HuH-7.5 (cell line): ENCODE measurements at regions not wholly inside any gene's neighbourhood (a gene's known extent, or its start where the extent isn't known, plus 50 kb on each side); places are given as distances from the start of the nearest gene placed in this dataset.

Experiments
- DNase-seq: peaks from one replicate; pipeline ENCODE4 v3.0.0; 2011; ENCODE audit warnings: low spot score

- no peak for DNase-seq
Measured at GRCh38 chr9:7298123-7298522, 501.5 kb downstream of the DMAC1 start.

GRCh38 chr9:7297521-7297920, 502.1 kb downstream of the DMAC1 start:
- DNase-seq = no peak

- DNase-seq = no peak
Measured at GRCh38 chr9:7293091-7293490, 506.5 kb downstream of the DMAC1 start.

- DNase-seq = no peak
Measured at GRCh38 chr9:7289773-7290172, 509.8 kb downstream of the DMAC1 start.

GRCh38 chr9:7287986-7288385, 511.6 kb downstream of the DMAC1 start:
- DNase-seq = no peak

GRCh38 chr9:7287065-7287464, 512.5 kb downstream of the DMAC1 start:
- no peak for DNase-seq

- no peak for DNase-seq
Measured at GRCh38 chr9:7286101-7286500, 513.5 kb downstream of the DMAC1 start.

GRCh38 chr9:7285199-7285598, 514.4 kb downstream of the DMAC1 start:
- DNase-seq = no peak

- no peak for DNase-seq
Measured at GRCh38 chr9:7284517-7284916, 515.1 kb downstream of the DMAC1 start.

GRCh38 chr9:7284117-7284516, 515.5 kb downstream of the DMAC1 start:
- DNase-seq = no peak

GRCh38 chr9:7273575-7273974, 515.8 kb downstream of the KDM4C start:
- DNase-seq = peak; percentile 4

- DNase-seq = no peak
Measured at GRCh38 chr9:7266911-7267595, 509.3 kb downstream of the KDM4C start.

GRCh38 chr9:7265181-7265580, 507.4 kb downstream of the KDM4C start:
- DNase-seq = no peak

GRCh38 chr9:7259544-7260241, 501.9 kb downstream of the KDM4C start:
- no peak for DNase-seq

- DNase-seq = no peak
Measured at GRCh38 chr9:7258688-7259396, 501.1 kb downstream of the KDM4C start.

GRCh38 chr9:7246917-7247522, 489.2 kb downstream of the KDM4C start:
- DNase-seq = no peak

GRCh38 chr9:7245976-7246580, 488.3 kb downstream of the KDM4C start:
- DNase-seq = no peak

- no peak for DNase-seq
Measured at GRCh38 chr9:7243838-7244237, 486.1 kb downstream of the KDM4C start.

- DNase-seq = no peak
Measured at GRCh38 chr9:7242126-7242525, 484.4 kb downstream of the KDM4C start.

GRCh38 chr9:7241694-7242093, 483.9 kb downstream of the KDM4C start:
- DNase-seq = no peak

- DNase-seq = no peak
Measured at GRCh38 chr9:7240569-7241311, 483.0 kb downstream of the KDM4C start.

- DNase-seq = no peak
Measured at GRCh38 chr9:7239708-7240107, 481.9 kb downstream of the KDM4C start.
